WTC11 (cell line): ENCODE measurements at regions not wholly inside any gene's neighbourhood (a gene's known extent, or its start where the extent isn't known, plus 50 kb on each side); places are given as distances from the start of the nearest gene placed in this dataset.

ENCODE experiments used
- ATAC-seq: fragments of 200-7000 bp; cut with Tn5 transposase; 2 replicates; pipeline ENCODE4 v1.10.0; 2021; ENCODE audit warnings: mild to moderate bottlenecking, moderate library complexity
- CTCF ChIA-PET: fragments of 300-600 bp; sonication (Branson Sonifier 250); formaldehyde crosslinking; loops from one replicate; lab custom pipeline; 2021; ENCODE audit warnings: antibody characterized with exemption; lab: Charles Lee
- POLR2A ChIA-PET: fragments of 350-600 bp; sonication (Branson Sonifier 250); formaldehyde crosslinking; loops from one replicate; lab custom pipeline; 2021; ENCODE audit warnings: antibody characterized with exemption; lab: Charles Lee
- DNase-seq: peaks from one replicate; pipeline ENCODE4 v3.0.0; 2021; ENCODE audit warnings: low spot score
- H3K27ac Mint-ChIP-seq: 2 replicates; pipeline ENCODE4 v1.8.0; 2021; ENCODE audit warnings: mixed read lengths
- H3K27me3 Mint-ChIP-seq: 2 replicates; pipeline ENCODE4 v1.8.0; 2021; ENCODE audit warnings: low read depth, mild to moderate bottlenecking, moderate library complexity, mixed read lengths
- H3K36me3 Mint-ChIP-seq: 2 replicates; pipeline ENCODE4 v1.8.0; 2021; ENCODE audit warnings: mixed read lengths
- H3K4me1 Mint-ChIP-seq: 2 replicates; pipeline ENCODE4 v1.8.0; 2022; ENCODE audit warnings: mixed read lengths
- H3K4me3 Mint-ChIP-seq: 2 replicates; pipeline ENCODE4 v1.8.0; 2021; ENCODE audit warnings: mild to moderate bottlenecking, moderate library complexity, mixed read lengths
- H3K9me3 Mint-ChIP-seq: 2 replicates; pipeline ENCODE4 v1.8.0; 2021; ENCODE audit warnings: mixed read lengths
- CBFB ChIP-seq: sonication (generic); formaldehyde crosslinking; IDR thresholded peaks from 2 replicates; pipeline ENCODE4 v1.8.1; 2022; ENCODE audit warnings: mild to moderate bottlenecking, low read depth, missing genetic modification reagents
- EMX1 ChIP-seq: fragments of 250-450 bp; sonication (Bioruptor Pico); IDR thresholded peaks from 2 replicates; pipeline ENCODE4 v1.8.0; 2021; ENCODE audit warnings: mild to moderate bottlenecking
- FOXK1 ChIP-seq: sonication (generic); formaldehyde crosslinking; IDR thresholded peaks from 2 replicates; pipeline ENCODE4 v1.8.0; 2022; ENCODE audit warnings: mild to moderate bottlenecking, moderate library complexity, missing genetic modification reagents
- FOXP1 ChIP-seq: sonication (generic); formaldehyde crosslinking; IDR thresholded peaks from 2 replicates; pipeline ENCODE4 v1.8.0; 2022; ENCODE audit warnings: missing genetic modification reagents, mild to moderate bottlenecking, moderate library complexity, borderline replicate concordance
- JUN ChIP-seq: sonication (generic); formaldehyde crosslinking; IDR thresholded peaks from 2 replicates; pipeline ENCODE4 v1.8.0; 2023; ENCODE audit warnings: mild to moderate bottlenecking, missing genetic modification reagents
- MAX ChIP-seq: sonication (generic); formaldehyde crosslinking; IDR thresholded peaks from 2 replicates; pipeline ENCODE4 v1.8.0; 2022; ENCODE audit warnings: mild to moderate bottlenecking, missing genetic modification reagents
- NFATC4 ChIP-seq: fragments of 250-450 bp; sonication (Bioruptor Pico); IDR thresholded peaks from 2 replicates; pipeline ENCODE4 v1.9.0; 2021; ENCODE audit warnings: mild to moderate bottlenecking
- OVOL2 ChIP-seq: fragments of 250-450 bp; sonication (Bioruptor Pico); IDR thresholded peaks from 2 replicates; pipeline ENCODE4 v1.9.0; 2021; ENCODE audit warnings: mild to moderate bottlenecking, borderline replicate concordance
- RORB ChIP-seq: fragments of 250-450 bp; sonication (Bioruptor Pico); IDR thresholded peaks from 2 replicates; pipeline ENCODE4 v1.9.0; 2021; ENCODE audit warnings: mild to moderate bottlenecking
- SOX15 ChIP-seq: fragments of 250-450 bp; sonication (Bioruptor Pico); IDR thresholded peaks from 2 replicates; pipeline ENCODE4 v1.9.0; 2021; ENCODE audit warnings: mild to moderate bottlenecking
- TP53 ChIP-seq: sonication (generic); formaldehyde crosslinking; IDR thresholded peaks from 2 replicates; pipeline ENCODE4 v1.8.1; 2023; ENCODE audit warnings: mild to moderate bottlenecking, missing genetic modification reagents
- ZBTB43 ChIP-seq: sonication (generic); formaldehyde crosslinking; IDR thresholded peaks from 2 replicates; pipeline ENCODE4 v1.8.1; 2023; ENCODE audit warnings: mild to moderate bottlenecking, missing genetic modification reagents
- ZNF317 ChIP-seq: sonication (generic); formaldehyde crosslinking; IDR thresholded peaks from 2 replicates; pipeline ENCODE4 v1.8.1; 2023; ENCODE audit warnings: low read depth, mild to moderate bottlenecking, moderate library complexity, missing genetic modification reagents, borderline replicate concordance
- ZNF512 ChIP-seq: sonication (generic); formaldehyde crosslinking; IDR thresholded peaks from 2 replicates; pipeline ENCODE4 v1.8.1; 2022; ENCODE audit warnings: missing genetic modification reagents, borderline replicate concordance
- ZNF532 ChIP-seq: fragments of 250-450 bp; sonication (Bioruptor Pico); IDR thresholded peaks from 2 replicates; pipeline ENCODE4 v1.9.0; 2021; ENCODE audit warnings: mild to moderate bottlenecking, borderline replicate concordance
- ZNF671 ChIP-seq: fragments of 250-450 bp; sonication (Bioruptor Pico); IDR thresholded peaks from 2 replicates; pipeline ENCODE4 v1.8.0; 2021; ENCODE audit warnings: mild to moderate bottlenecking
- ZSCAN18 ChIP-seq: fragments of 250-450 bp; sonication (Bioruptor Pico); IDR thresholded peaks from 2 replicates; pipeline ENCODE4 v2.1.2; 2022; ENCODE audit warnings: mild to moderate bottlenecking, moderate library complexity

GRCh38 chr11:92753161-92753560, 216.3 kb upstream of the MTNR1B start:
- Mint-ChIP-seq H3K36me3 (peaks cover 3% of the 10 kb centered on the region), H3K27ac (no peak overlapping the region), H3K4me3 (no peak overlapping the region), H3K4me1 (peaks cover 9% of the 10 kb centered on the region), H3K27me3 (no peaks in the 10 kb centered on the region), H3K9me3 (peaks cover 9% of the 10 kb centered on the region)
- CTCF ChIA-PET = no interaction called here
- no peak for TF ChIP-seq MAX (CRISPR knock-in tag)
- no peak for TF ChIP-seq TP53 (CRISPR knock-in tag)
- TF ChIP-seq RORB (CRISPR knock-in tag) = no peak
- no peak for TF ChIP-seq ZNF532 (CRISPR knock-in tag)
- TF ChIP-seq CBFB (CRISPR knock-in tag) = no peak
- no peak for TF ChIP-seq ZSCAN18
- TF ChIP-seq JUN (CRISPR knock-in tag) = no peak
- TF ChIP-seq ZNF671 (CRISPR knock-in tag) = no peak
- no peak for TF ChIP-seq OVOL2 (CRISPR knock-in tag)
- no peak for TF ChIP-seq ZNF512 (CRISPR knock-in tag)
- no peak for TF ChIP-seq FOXP1
- no peak for DNase-seq
- POLR2A ChIA-PET = no interaction called here
- no peak for ATAC-seq

GRCh38 chr11:92758241-92758780, 211.1 kb upstream of the MTNR1B start:
- DNase-seq = no peak
- POLR2A ChIA-PET = no interaction called here
- H3K4me1 Mint-ChIP-seq = peaks cover 4% of the 10 kb centered on the region
- H3K9me3 Mint-ChIP-seq = peaks cover 4% of the 10 kb centered on the region; the same call in 1 of the 2 replicates
- no peaks in the 10 kb centered on the region for H3K36me3 Mint-ChIP-seq
- H3K27ac Mint-ChIP-seq = no peak overlapping the region
- ATAC-seq = no peak
- TF ChIP-seq CBFB (CRISPR knock-in tag) (no peak), SOX15 (CRISPR knock-in tag) (no peak), FOXK1 (CRISPR knock-in tag) (no peak), EMX1 (no peak), ZBTB43 (CRISPR knock-in tag) (no peak), NFATC4 (CRISPR knock-in tag) (no peak), TP53 (CRISPR knock-in tag) (no peak), ZNF317 (CRISPR knock-in tag) (no peak)
- CTCF ChIA-PET = no interaction called here
- H3K4me3 Mint-ChIP-seq = no peak overlapping the region
- H3K27me3 Mint-ChIP-seq = no peaks in the 10 kb centered on the region
